GM13977 (cell line): ENCODE measurements at regions not wholly inside any gene's neighbourhood (a gene's known extent, or its start where the extent isn't known, plus 50 kb on each side); places are given as distances from the start of the nearest gene placed in this dataset.

Experiments
- DNase-seq: peaks from one replicate; pipeline ENCODE4 v3.0.0; 2012; ENCODE audit warnings: low spot score
- in situ Hi-C: fragments of 300-500 bp; cut with MboI; formaldehyde crosslinking; loops from one replicate; pipeline ENCODE4 v1.12.0; 2022; ENCODE audit warnings: low sequenced_read_pairs, low pct_unique_long_range_greater_than_20kb, mixed read lengths, inconsistent platforms; ENCODE audit not compliant: unreplicated experiment
- TF ChIP-seq, protein P1 (sequence below): IDR thresholded peaks from 2 replicates; pipeline ENCODE4 v1.5.1; 2012; ENCODE audit warnings: mild to moderate bottlenecking, control low read depth; ENCODE audit not compliant: insufficient read depth; ENCODE audit errors: extremely low read depth, missing control alignments

DNA sequence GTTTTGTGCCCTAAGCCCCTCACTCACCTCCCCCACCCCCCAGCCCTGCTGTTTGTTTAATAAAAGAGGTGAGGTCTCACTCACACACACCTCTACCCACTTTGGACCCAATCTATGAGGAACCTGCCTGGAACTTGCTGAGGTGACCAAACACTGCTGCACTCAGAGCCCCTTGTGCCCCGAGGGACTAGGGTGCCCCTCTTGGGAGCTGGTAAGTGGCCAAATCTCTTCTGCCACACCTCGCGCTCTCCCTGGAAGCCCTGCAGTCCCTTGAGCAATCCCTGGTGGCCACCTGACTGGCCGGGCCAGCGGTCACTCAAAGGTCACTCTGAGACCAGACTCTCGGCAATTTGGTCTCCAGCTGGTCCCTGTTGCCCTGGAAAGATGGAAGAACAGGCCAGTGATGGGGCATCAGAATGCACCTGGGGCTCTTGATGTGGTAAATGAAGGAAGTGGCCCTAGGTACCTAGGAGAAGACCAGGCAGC lies 157.2 kb downstream of the MED10 start:
- TF ChIP-seq, protein P1, sequence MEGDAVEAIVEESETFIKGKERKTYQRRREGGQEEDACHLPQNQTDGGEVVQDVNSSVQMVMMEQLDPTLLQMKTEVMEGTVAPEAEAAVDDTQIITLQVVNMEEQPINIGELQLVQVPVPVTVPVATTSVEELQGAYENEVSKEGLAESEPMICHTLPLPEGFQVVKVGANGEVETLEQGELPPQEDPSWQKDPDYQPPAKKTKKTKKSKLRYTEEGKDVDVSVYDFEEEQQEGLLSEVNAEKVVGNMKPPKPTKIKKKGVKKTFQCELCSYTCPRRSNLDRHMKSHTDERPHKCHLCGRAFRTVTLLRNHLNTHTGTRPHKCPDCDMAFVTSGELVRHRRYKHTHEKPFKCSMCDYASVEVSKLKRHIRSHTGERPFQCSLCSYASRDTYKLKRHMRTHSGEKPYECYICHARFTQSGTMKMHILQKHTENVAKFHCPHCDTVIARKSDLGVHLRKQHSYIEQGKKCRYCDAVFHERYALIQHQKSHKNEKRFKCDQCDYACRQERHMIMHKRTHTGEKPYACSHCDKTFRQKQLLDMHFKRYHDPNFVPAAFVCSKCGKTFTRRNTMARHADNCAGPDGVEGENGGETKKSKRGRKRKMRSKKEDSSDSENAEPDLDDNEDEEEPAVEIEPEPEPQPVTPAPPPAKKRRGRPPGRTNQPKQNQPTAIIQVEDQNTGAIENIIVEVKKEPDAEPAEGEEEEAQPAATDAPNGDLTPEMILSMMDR: no peak
- in situ Hi-C loops: no loop called here
- DNase-seq: no peak

DNA sequence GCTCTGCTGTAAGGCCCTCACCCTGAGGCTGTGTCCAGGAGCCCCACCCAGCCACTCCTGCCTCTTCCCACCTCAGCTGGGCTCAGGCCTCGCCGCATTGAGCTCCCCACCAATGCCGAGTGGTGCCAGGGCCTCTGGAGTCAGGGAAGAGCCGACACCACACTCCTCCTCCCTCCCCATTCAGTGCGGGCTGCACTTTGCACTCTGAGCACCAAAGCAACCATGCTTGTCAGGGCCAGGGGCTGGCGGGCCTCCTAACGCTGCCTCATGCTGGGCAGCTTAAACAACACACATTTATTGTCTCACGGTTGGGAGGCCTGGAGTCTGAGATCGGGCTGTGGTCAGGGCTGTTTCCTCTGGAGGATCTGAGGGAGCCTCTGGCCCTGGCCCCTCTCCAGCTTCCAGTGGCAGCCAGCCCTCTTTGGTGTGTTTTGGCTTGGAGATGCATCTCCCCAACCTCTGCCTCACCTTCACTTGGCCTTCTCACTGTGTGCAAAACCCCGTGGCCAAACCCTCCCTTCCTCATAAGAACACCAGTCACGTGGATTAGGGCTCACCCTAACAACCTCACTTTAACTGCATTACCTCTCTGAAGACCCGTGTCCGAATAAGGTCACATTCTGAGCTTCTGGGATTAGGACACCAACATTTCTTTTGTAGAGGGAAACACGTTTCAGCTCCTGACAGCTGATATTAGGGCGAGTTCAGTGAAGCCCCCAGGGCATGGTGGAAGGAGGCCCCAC lies 157.8 kb downstream of the MED10 start:
- no peak for DNase-seq
- in situ Hi-C loops: no loop called here
- TF ChIP-seq, protein P1: no peak

DNA sequence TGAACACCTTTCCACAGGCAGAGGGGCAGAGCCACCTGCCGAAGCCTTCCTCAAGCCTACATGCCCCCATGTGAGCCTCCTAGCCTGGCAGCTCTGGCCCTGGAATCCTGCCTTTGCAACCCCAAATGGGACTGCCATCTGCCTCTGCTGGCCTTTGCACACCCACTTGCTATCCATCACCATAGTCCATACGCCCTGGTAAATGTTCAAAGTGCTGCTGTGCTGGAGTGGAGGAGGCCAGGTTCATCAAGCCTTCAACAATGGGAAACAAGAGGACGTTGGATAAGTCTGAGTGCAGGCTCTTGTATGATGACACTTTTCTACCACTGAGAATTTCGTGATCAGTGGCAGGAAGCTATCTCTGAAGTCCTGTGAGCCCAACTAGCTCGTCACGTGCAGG lies 159.8 kb downstream of the MED10 start:
- no peak for DNase-seq
- in situ Hi-C loops: no loop called here
- TF ChIP-seq, protein P1: no peak

DNA sequence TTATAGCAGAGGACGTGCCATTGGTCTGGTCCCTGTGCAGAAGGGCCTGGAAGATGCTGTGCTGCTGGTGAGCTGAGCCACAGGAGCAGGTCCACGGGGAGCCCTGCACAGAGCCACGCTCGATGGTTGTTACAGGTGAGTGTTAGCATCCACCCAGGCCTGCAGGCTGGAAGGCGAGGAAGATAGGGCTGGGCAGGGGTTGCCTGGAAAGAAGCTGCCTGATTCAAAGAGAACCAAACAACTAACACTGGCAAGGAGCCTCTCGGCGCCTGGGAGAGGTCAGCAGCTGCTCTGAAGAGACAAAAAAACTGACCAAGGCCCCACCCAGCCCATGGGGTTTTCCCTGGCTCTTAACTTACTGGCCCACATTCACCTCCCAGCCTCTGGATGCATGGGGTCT lies 160.2 kb downstream of the MED10 start:
- no peak for DNase-seq
- TF ChIP-seq, protein P1: no peak
- in situ Hi-C loops: no loop called here

DNA sequence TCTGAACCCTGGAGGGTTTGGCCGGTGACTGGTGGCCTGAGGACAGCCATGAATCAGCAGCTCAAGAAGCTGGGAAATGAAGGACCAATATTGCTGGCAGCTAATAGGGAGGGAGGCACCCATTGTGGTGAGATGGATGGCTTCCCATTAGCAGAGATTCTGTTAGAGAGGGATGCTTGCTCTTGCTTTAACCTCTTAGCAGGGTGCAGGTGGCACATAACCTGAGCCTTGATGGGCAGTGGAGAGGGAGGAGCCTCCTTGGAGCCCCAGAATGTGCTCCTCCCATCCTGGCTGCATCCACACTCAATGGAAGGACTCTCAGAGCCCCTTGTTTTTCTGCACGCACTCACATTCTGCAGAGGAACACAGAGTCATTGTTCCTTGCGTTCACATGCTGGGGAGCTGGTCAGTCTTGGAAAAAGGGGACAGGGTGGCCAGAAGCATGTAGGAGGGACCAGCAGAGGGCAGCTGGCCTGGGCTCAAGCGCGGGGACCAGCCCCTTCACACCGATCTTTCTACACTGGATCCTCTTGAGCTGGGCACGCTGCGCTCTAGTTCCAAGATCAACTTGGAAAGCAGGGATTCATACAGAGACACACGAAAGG lies 161.8 kb downstream of the MED10 start:
- in situ Hi-C loops: no loop called here
- TF ChIP-seq, protein P1: no peak
- DNase-seq: no peak

DNA sequence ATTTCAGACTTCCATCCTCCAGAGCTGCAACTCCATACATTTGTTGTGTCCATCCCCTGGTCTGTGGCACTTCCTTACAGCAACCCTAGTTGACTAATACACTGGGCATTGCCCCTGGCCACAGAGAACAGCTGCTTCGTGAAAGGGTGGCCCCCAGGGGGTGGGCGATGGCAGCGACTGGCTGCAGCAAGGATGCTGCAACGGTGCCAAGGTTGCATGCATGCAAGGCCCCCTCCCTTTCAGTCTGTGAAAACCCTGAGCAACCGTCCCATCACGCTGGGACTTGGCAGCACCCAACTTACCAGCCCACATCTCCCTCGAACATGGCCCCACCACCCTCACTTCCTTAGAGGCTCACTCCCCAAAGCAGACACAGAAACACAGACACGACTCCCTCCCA lies 162.5 kb downstream of the MED10 start:
- no peak for DNase-seq
- TF ChIP-seq, protein P1: no peak
- in situ Hi-C loops: no loop called here
